K562 (cell line): ENCODE measurements at regions not wholly inside any gene's neighbourhood (a gene's known extent, or its start where the extent isn't known, plus 50 kb on each side); places are given as distances from the start of the nearest gene placed in this dataset.

Experiments
- EP300 ChIP-seq: IDR thresholded peaks from 2 replicates; pipeline ENCODE4 v1.6.1; 2012; ENCODE audit warnings: low read length, improper control_type of control experiment
- IRF2 ChIP-seq: sonication (generic); formaldehyde crosslinking; IDR thresholded peaks from 2 replicates; pipeline ENCODE4 v1.8.1; 2022; ENCODE audit warnings: mild to moderate bottlenecking, missing genetic modification reagents
- POLR2A ChIP-seq: fragments of 450-650 bp; conservative IDR thresholded peaks from 2 replicates; pipeline ENCODE4 v1.6.1; 2016
- POLR3A ChIP-seq: IDR thresholded peaks from 2 replicates; pipeline ENCODE4 v1.6.1; 2011; ENCODE audit warnings: borderline replicate concordance, mild to moderate bottlenecking, moderate library complexity; ENCODE audit not compliant: insufficient read length, insufficient read depth; ENCODE audit errors: extremely low read depth
- SMARCB1 ChIP-seq: IDR thresholded peaks from 2 replicates; pipeline ENCODE4 v1.6.1; 2011; ENCODE audit warnings: improper control_type of control experiment, low read depth; ENCODE audit not compliant: insufficient read length
- TBP ChIP-seq: optimal IDR thresholded peaks from 2 replicates; pipeline ENCODE3; 2011; ENCODE audit warnings: low read depth, low read length, improper control_type of control experiment
- TCF3 ChIP-seq: sonication (generic); formaldehyde crosslinking; IDR thresholded peaks from 2 replicates; pipeline ENCODE4 v1.4.0; 2020; ENCODE audit warnings: mild to moderate bottlenecking, missing genetic modification reagents
- ZBTB17 ChIP-seq: fragments of 450-650 bp; formaldehyde crosslinking; IDR thresholded peaks from 2 replicates; pipeline ENCODE4 v1.4.0; 2020; ENCODE audit warnings: mild to moderate bottlenecking
- ZNF121 ChIP-seq: sonication (generic); formaldehyde crosslinking; conservative IDR thresholded peaks from 2 replicates; pipeline ENCODE4 v1.8.0; 2022; ENCODE audit warnings: missing genetic modification reagents
- TF ChIP-seq, protein P1 (sequence below): sonication (generic); formaldehyde crosslinking; IDR thresholded peaks from 2 replicates; pipeline ENCODE4 v1.8.0; 2022; ENCODE audit warnings: missing genetic modification reagents, mild to moderate bottlenecking, borderline replicate concordance
- TF ChIP-seq, protein P2 (sequence below), 2 experiments: fragments of 450-650 bp in 1 of 2; sonication (generic) in 1 of 2; formaldehyde crosslinking; conservative IDR thresholded peaks; 2 replicates each; pipeline versions ENCODE4 v1.4.0 to v1.8.1; 2020 to 2022; ENCODE audit warnings: mild to moderate bottlenecking in 1 of 2, missing genetic modification reagents in 1 of 2
- TF ChIP-seq, protein P3 (sequence below), 2 experiments: fragments of 450-650 bp in 1 of 2; sonication (generic) in 1 of 2; formaldehyde crosslinking in 1 of 2; IDR thresholded peaks; 2 replicates each; pipeline versions ENCODE4 v1.7.1 to v1.9.0; 2016 to 2022; ENCODE audit warnings: inconsistent platforms in 1 of 2, mild to moderate bottlenecking in 1 of 2, missing genetic modification reagents in 1 of 2
- TF ChIP-seq, protein P4 (sequence below): fragments of 250-450 bp; sonication (Bioruptor Pico); IDR thresholded peaks from 2 replicates; pipeline ENCODE4 v1.4.0; 2020; ENCODE audit warnings: mild to moderate bottlenecking
- TF ChIP-seq, protein P5 (sequence below): fragments of 200-800 bp; sonication (Bioruptor generic); IDR thresholded peaks from 2 replicates; pipeline ENCODE4 v1.6.1; 2016; ENCODE audit warnings: missing genetic modification characterization, missing compliant biosample characterization

DNA sequence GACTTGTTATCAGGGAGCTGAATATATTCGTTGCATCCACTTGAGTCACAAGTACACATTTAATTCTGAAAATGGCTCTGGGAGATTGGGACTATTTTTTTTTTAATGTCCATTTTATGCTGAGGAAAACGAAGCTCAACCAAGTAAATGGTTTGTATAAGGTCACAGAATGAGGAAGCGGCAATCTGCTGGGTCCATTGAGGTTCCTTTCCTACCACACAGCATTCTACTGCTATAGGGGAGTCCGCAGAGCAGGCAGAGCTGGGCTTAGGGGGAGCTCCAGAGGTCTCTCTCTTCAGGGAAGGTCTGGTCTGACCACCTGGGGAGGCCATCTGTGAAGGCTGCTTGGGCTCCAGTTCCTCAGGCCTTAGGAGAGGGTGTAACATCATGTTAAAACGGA lies 77.9 kb downstream of the MCFD2 start:
- TF ChIP-seq, protein P1, sequence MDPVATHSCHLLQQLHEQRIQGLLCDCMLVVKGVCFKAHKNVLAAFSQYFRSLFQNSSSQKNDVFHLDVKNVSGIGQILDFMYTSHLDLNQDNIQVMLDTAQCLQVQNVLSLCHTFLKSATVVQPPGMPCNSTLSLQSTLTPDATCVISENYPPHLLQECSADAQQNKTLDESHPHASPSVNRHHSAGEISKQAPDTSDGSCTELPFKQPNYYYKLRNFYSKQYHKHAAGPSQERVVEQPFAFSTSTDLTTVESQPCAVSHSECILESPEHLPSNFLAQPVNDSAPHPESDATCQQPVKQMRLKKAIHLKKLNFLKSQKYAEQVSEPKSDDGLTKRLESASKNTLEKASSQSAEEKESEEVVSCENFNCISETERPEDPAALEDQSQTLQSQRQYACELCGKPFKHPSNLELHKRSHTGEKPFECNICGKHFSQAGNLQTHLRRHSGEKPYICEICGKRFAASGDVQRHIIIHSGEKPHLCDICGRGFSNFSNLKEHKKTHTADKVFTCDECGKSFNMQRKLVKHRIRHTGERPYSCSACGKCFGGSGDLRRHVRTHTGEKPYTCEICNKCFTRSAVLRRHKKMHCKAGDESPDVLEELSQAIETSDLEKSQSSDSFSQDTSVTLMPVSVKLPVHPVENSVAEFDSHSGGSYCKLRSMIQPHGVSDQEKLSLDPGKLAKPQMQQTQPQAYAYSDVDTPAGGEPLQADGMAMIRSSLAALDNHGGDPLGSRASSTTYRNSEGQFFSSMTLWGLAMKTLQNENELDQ (CRISPR knock-in tag) = no peak
- TF ChIP-seq ZNF121 (CRISPR knock-in tag) (no peak), ZBTB17 (no peak), IRF2 (CRISPR knock-in tag) (no peak), POLR2A (no peak), TBP (no peak), EP300 (no peak), TCF3 (CRISPR knock-in tag) (no peak), POLR3A (no peak), SMARCB1 (no peak)
- TF ChIP-seq, protein P2, sequence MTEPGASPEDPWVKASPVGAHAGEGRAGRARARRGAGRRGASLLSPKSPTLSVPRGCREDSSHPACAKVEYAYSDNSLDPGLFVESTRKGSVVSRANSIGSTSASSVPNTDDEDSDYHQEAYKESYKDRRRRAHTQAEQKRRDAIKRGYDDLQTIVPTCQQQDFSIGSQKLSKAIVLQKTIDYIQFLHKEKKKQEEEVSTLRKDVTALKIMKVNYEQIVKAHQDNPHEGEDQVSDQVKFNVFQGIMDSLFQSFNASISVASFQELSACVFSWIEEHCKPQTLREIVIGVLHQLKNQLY (CRISPR knock-in tag; conservative IDR thresholded peaks at IDR 0.05) = no peak
- TF ChIP-seq, protein P3, sequence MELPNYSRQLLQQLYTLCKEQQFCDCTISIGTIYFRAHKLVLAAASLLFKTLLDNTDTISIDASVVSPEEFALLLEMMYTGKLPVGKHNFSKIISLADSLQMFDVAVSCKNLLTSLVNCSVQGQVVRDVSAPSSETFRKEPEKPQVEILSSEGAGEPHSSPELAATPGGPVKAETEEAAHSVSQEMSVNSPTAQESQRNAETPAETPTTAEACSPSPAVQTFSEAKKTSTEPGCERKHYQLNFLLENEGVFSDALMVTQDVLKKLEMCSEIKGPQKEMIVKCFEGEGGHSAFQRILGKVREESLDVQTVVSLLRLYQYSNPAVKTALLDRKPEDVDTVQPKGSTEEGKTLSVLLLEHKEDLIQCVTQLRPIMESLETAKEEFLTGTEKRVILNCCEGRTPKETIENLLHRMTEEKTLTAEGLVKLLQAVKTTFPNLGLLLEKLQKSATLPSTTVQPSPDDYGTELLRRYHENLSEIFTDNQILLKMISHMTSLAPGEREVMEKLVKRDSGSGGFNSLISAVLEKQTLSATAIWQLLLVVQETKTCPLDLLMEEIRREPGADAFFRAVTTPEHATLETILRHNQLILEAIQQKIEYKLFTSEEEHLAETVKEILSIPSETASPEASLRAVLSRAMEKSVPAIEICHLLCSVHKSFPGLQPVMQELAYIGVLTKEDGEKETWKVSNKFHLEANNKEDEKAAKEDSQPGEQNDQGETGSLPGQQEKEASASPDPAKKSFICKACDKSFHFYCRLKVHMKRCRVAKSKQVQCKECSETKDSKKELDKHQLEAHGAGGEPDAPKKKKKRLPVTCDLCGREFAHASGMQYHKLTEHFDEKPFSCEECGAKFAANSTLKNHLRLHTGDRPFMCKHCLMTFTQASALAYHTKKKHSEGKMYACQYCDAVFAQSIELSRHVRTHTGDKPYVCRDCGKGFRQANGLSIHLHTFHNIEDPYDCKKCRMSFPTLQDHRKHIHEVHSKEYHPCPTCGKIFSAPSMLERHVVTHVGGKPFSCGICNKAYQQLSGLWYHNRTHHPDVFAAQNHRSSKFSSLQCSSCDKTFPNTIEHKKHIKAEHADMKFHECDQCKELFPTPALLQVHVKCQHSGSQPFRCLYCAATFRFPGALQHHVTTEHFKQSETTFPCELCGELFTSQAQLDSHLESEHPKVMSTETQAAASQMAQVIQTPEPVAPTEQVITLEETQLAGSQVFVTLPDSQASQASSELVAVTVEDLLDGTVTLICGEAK (IDR thresholded peaks at IDR 0.05) = no peak
- TF ChIP-seq, protein P3 (CRISPR knock-in tag; IDR thresholded peaks at IDR 0.05) = no peak
- TF ChIP-seq, protein P4, sequence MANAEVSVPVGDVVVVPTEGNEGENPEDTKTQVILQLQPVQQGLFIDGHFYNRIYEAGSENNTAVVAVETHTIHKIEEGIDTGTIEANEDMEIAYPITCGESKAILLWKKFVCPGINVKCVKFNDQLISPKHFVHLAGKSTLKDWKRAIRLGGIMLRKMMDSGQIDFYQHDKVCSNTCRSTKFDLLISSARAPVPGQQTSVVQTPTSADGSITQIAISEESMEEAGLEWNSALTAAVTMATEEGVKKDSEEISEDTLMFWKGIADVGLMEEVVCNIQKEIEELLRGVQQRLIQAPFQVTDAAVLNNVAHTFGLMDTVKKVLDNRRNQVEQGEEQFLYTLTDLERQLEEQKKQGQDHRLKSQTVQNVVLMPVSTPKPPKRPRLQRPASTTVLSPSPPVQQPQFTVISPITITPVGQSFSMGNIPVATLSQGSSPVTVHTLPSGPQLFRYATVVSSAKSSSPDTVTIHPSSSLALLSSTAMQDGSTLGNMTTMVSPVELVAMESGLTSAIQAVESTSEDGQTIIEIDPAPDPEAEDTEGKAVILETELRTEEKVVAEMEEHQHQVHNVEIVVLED (CRISPR knock-in tag) = no peak
- TF ChIP-seq, protein P5, sequence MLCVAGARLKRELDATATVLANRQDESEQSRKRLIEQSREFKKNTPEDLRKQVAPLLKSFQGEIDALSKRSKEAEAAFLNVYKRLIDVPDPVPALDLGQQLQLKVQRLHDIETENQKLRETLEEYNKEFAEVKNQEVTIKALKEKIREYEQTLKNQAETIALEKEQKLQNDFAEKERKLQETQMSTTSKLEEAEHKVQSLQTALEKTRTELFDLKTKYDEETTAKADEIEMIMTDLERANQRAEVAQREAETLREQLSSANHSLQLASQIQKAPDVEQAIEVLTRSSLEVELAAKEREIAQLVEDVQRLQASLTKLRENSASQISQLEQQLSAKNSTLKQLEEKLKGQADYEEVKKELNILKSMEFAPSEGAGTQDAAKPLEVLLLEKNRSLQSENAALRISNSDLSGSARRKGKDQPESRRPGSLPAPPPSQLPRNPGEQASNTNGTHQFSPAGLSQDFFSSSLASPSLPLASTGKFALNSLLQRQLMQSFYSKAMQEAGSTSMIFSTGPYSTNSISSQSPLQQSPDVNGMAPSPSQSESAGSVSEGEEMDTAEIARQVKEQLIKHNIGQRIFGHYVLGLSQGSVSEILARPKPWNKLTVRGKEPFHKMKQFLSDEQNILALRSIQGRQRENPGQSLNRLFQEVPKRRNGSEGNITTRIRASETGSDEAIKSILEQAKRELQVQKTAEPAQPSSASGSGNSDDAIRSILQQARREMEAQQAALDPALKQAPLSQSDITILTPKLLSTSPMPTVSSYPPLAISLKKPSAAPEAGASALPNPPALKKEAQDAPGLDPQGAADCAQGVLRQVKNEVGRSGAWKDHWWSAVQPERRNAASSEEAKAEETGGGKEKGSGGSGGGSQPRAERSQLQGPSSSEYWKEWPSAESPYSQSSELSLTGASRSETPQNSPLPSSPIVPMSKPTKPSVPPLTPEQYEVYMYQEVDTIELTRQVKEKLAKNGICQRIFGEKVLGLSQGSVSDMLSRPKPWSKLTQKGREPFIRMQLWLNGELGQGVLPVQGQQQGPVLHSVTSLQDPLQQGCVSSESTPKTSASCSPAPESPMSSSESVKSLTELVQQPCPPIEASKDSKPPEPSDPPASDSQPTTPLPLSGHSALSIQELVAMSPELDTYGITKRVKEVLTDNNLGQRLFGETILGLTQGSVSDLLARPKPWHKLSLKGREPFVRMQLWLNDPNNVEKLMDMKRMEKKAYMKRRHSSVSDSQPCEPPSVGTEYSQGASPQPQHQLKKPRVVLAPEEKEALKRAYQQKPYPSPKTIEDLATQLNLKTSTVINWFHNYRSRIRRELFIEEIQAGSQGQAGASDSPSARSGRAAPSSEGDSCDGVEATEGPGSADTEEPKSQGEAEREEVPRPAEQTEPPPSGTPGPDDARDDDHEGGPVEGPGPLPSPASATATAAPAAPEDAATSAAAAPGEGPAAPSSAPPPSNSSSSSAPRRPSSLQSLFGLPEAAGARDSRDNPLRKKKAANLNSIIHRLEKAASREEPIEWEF (CRISPR knock-in tag) = no peak
